ENCODE measurements at regions not wholly inside any gene's neighbourhood (a gene's known extent, or its start where the extent isn't known, plus 50 kb on each side); places are given as distances from the start of the nearest gene placed in this dataset.
"Not testable (repeated sequence)": the region's sequence is repeated elsewhere in the genome, so short reads cannot be mapped to it uniquely, and the experiment has no call there.

- no peaks in the 10 kb centered on the region for H3K9me3 Mint-ChIP-seq
- H3K27ac Mint-ChIP-seq, result no peak overlapping the region
- peaks cover 0 to 6% of the 10 kb centered on the region in 2 donors for H3K27me3 Mint-ChIP-seq
- no peak for DNase-seq
- no peaks in the 10 kb centered on the region for H3K4me1 Mint-ChIP-seq (ENCODE audit: low read depth in 2 of 2)
- no peaks in the 10 kb centered on the region for H3K36me3 Mint-ChIP-seq (ENCODE audit: insufficient read depth)
- no peak overlapping the region for H3K4me3 Mint-ChIP-seq
- no peak for ATAC-seq (replicated peaks)
Observed at GRCh38 chr2:58387701-58388100, 146.6 kb upstream of the FANCL start.

- H3K9me3 Mint-ChIP-seq; ATAC-seq (replicated peaks); H3K4me3 Mint-ChIP-seq; H3K4me1 Mint-ChIP-seq (ENCODE audit: low read depth in 2 of 2); DNase-seq; H3K36me3 Mint-ChIP-seq (ENCODE audit: insufficient read depth); H3K27ac Mint-ChIP-seq; H3K27me3 Mint-ChIP-seq: not testable (repeated sequence)
Observed at GRCh38 chr2:58386904-58387303, 145.8 kb upstream of the FANCL start.

- H3K9me3 Mint-ChIP-seq, result no peaks in the 10 kb centered on the region
- DNase-seq (no peak), ATAC-seq (replicated peaks) (no peak)
- H3K36me3 Mint-ChIP-seq (ENCODE audit: insufficient read depth), result no peaks in the 10 kb centered on the region
- no peak overlapping the region for H3K27ac Mint-ChIP-seq
- H3K4me1 Mint-ChIP-seq (ENCODE audit: low read depth in 2 of 2), result no peaks in the 10 kb centered on the region
- H3K27me3 Mint-ChIP-seq, result no peaks in the 10 kb centered on the region
- H3K4me3 Mint-ChIP-seq, result no peak overlapping the region
Observed at GRCh38 chr2:58378152-58378551, 137.0 kb upstream of the FANCL start.

- no peaks in the 10 kb centered on the region for H3K27me3 Mint-ChIP-seq
- peaks cover 3% of the 10 kb centered on the region for H3K36me3 Mint-ChIP-seq (ENCODE audit: insufficient read depth)
- no peak for DNase-seq
- H3K27ac Mint-ChIP-seq, result no peak overlapping the region
- no peaks in the 10 kb centered on the region for H3K4me1 Mint-ChIP-seq (ENCODE audit: low read depth in 2 of 2)
- H3K9me3 Mint-ChIP-seq, result no peaks in the 10 kb centered on the region
- no peak for ATAC-seq (replicated peaks)
- no peak overlapping the region for H3K4me3 Mint-ChIP-seq
Observed at GRCh38 chr2:58377181-58377580, 136.1 kb upstream of the FANCL start.

- no peak overlapping the region for H3K4me3 Mint-ChIP-seq
- ATAC-seq (replicated peaks) (no peak), DNase-seq (no peak)
- H3K27me3 Mint-ChIP-seq, result no peaks in the 10 kb centered on the region
- H3K36me3 Mint-ChIP-seq (ENCODE audit: insufficient read depth), result peaks cover 3% of the 10 kb centered on the region
- H3K4me1 Mint-ChIP-seq (ENCODE audit: low read depth in 2 of 2), result no peaks in the 10 kb centered on the region
- no peak overlapping the region for H3K27ac Mint-ChIP-seq
- H3K9me3 Mint-ChIP-seq, result no peaks in the 10 kb centered on the region
Observed at GRCh38 chr2:58376592-58376991, 135.5 kb upstream of the FANCL start.

GRCh38 chr2:58369594-58369993 lies 128.5 kb upstream of the FANCL start:
- DNase-seq, result no peak
- no peak overlapping the region for H3K27ac Mint-ChIP-seq
- H3K27me3 Mint-ChIP-seq, result peaks cover 0 to 5% of the 10 kb centered on the region in 2 donors
- peaks cover 3% of the 10 kb centered on the region for H3K36me3 Mint-ChIP-seq (ENCODE audit: insufficient read depth)
- H3K4me1 Mint-ChIP-seq (ENCODE audit: low read depth in 2 of 2), result no peaks in the 10 kb centered on the region
- no peak for ATAC-seq (replicated peaks)
- H3K4me3 Mint-ChIP-seq, result no peak overlapping the region
- H3K9me3 Mint-ChIP-seq, result no peaks in the 10 kb centered on the region

- no peak for ATAC-seq (replicated peaks)
- Mint-ChIP-seq H3K4me3 (no peak overlapping the region), H3K36me3 (ENCODE audit: insufficient read depth) (no peaks in the 10 kb centered on the region), H3K27ac (no peak overlapping the region), H3K4me1 (ENCODE audit: low read depth in 2 of 2) (no peaks in the 10 kb centered on the region), H3K9me3 (no peaks in the 10 kb centered on the region), H3K27me3 (peaks cover 0 to 11% of the 10 kb centered on the region in 2 donors)
- no peak for DNase-seq
Observed at GRCh38 chr2:58364098-58364497, 123.0 kb upstream of the FANCL start.

- Mint-ChIP-seq H3K36me3 (ENCODE audit: insufficient read depth) (no peaks in the 10 kb centered on the region), H3K4me1 (ENCODE audit: low read depth in 2 of 2) (no peaks in the 10 kb centered on the region), H3K27me3 (peaks cover 0 to 4% of the 10 kb centered on the region in 2 donors), H3K27ac (no peak overlapping the region), H3K9me3 (no peaks in the 10 kb centered on the region), H3K4me3 (no peak overlapping the region)
- ATAC-seq (replicated peaks), result no peak
- DNase-seq, result no peak
Observed at GRCh38 chr2:58358026-58358425, 116.9 kb upstream of the FANCL start.

- no peak for DNase-seq
- Mint-ChIP-seq H3K9me3 (no peaks in the 10 kb centered on the region), H3K4me3 (no peak overlapping the region)
Observed at GRCh38 chr2:58357521-58357920, 116.4 kb upstream of the FANCL start.

GRCh38 chr2:58354230-58354629 lies 113.1 kb upstream of the FANCL start:
- no peak overlapping the region for H3K27ac Mint-ChIP-seq
- no peak overlapping the region for H3K4me3 Mint-ChIP-seq
- no peak for ATAC-seq (replicated peaks)
- no peaks in the 10 kb centered on the region for H3K36me3 Mint-ChIP-seq (ENCODE audit: insufficient read depth)
- H3K4me1 Mint-ChIP-seq (ENCODE audit: low read depth in 2 of 2), result no peaks in the 10 kb centered on the region
- no peaks in the 10 kb centered on the region for H3K27me3 Mint-ChIP-seq
- DNase-seq, result no peak
- H3K9me3 Mint-ChIP-seq, result no peaks in the 10 kb centered on the region

More at GRCh38 chr2:58357521-58357920, 116.4 kb upstream of the FANCL start:
- H3K27ac Mint-ChIP-seq, result no peak overlapping the region
- H3K27me3 Mint-ChIP-seq, result no peaks in the 10 kb centered on the region
- no peaks in the 10 kb centered on the region for H3K36me3 Mint-ChIP-seq (ENCODE audit: insufficient read depth)
- no peaks in the 10 kb centered on the region for H3K4me1 Mint-ChIP-seq (ENCODE audit: low read depth in 2 of 2)
- no peak for ATAC-seq (replicated peaks)

- H3K36me3 Mint-ChIP-seq (ENCODE audit: insufficient read depth), result no peaks in the 10 kb centered on the region
- DNase-seq (no peak), ATAC-seq (replicated peaks) (no peak)
- no peaks in the 10 kb centered on the region for H3K9me3 Mint-ChIP-seq
- no peak overlapping the region for H3K27ac Mint-ChIP-seq
- no peak overlapping the region for H3K4me3 Mint-ChIP-seq
- H3K27me3 Mint-ChIP-seq, result no peaks in the 10 kb centered on the region
- H3K4me1 Mint-ChIP-seq (ENCODE audit: low read depth in 2 of 2), result no peaks in the 10 kb centered on the region
Observed at GRCh38 chr2:58350484-58350883, 109.4 kb upstream of the FANCL start.

- Mint-ChIP-seq H3K4me3 (no peak overlapping the region), H3K4me1 (ENCODE audit: low read depth in 2 of 2) (no peaks in the 10 kb centered on the region), H3K27ac (no peak overlapping the region), H3K36me3 (ENCODE audit: insufficient read depth) (no peaks in the 10 kb centered on the region), H3K27me3 (no peaks in the 10 kb centered on the region), H3K9me3 (peaks cover under 1 to 4% of the 10 kb centered on the region in 2 donors)
- no peak for ATAC-seq (replicated peaks)
- DNase-seq, result no peak
Observed at GRCh38 chr2:58347810-58348209, 106.7 kb upstream of the FANCL start.

GRCh38 chr2:58341047-58341446 lies 99.9 kb upstream of the FANCL start:
- Mint-ChIP-seq H3K36me3 (ENCODE audit: insufficient read depth) (no peaks in the 10 kb centered on the region), H3K4me3 (no peak overlapping the region), H3K27me3 (peaks cover 7 to 11% of the 10 kb centered on the region in 2 donors), H3K9me3 (peaks cover 17% of the 10 kb centered on the region in 2 donors), H3K27ac (no peak overlapping the region), H3K4me1 (ENCODE audit: low read depth in 2 of 2) (no peaks in the 10 kb centered on the region)
- DNase-seq (no peak), ATAC-seq (replicated peaks) (no peak)

- Mint-ChIP-seq H3K27me3 (peaks cover 7 to 11% of the 10 kb centered on the region in 2 donors), H3K9me3 (peaks cover 17% of the 10 kb centered on the region in 2 donors), H3K27ac (no peak overlapping the region), H3K4me1 (ENCODE audit: low read depth in 2 of 2) (no peaks in the 10 kb centered on the region), H3K36me3 (ENCODE audit: insufficient read depth) (no peaks in the 10 kb centered on the region), H3K4me3 (no peak overlapping the region)
- no peak for ATAC-seq (replicated peaks)
- DNase-seq, result no peak
Observed at GRCh38 chr2:58339548-58340243, 98.6 kb upstream of the FANCL start.
